BE2C (cell line): ENCODE measurements at regions not wholly inside any gene's neighbourhood (a gene's known extent, or its start where the extent isn't known, plus 50 kb on each side); places are given as distances from the start of the nearest gene placed in this dataset.

Experiments
- DNase-seq: peaks from one replicate; pipeline ENCODE4 v3.0.0-alpha.2; 2020
- H3K27me3 ChIP-seq: fragments of 250-450 bp; sonication (Bioruptor Pico); 2 replicates; pipeline ENCODE4 v1.5.1; 2020; ENCODE audit warnings: mild to moderate bottlenecking
- H3K36me3 ChIP-seq: fragments of 250-450 bp; sonication (Bioruptor Pico); 2 replicates; pipeline ENCODE4 v1.5.1; 2020; ENCODE audit warnings: mild to moderate bottlenecking
- H3K4me1 ChIP-seq: fragments of 250-450 bp; sonication (Bioruptor Pico); 2 replicates; pipeline ENCODE4 v1.5.1; 2020
- H3K4me3 ChIP-seq: 2 replicates; pipeline ENCODE4 v1.5.1; 2011; ENCODE audit warnings: low read depth, low read length
- H3K9me3 ChIP-seq: fragments of 250-450 bp; sonication (Bioruptor Pico); 2 replicates; pipeline ENCODE4 v1.5.1; 2020
- CTCF ChIP-seq: IDR thresholded peaks from 2 replicates; pipeline ENCODE4 v1.5.1; 2012; ENCODE audit warnings: mild to moderate bottlenecking, low read depth, low read length

GRCh38 chr20:7207186-7207798 lies 439.8 kb downstream of the BMP2 start:
- DNase-seq: no peak
- Histone ChIP-seq H3K36me3 (no peaks in the 10 kb centered on the region), H3K27me3 (no peaks in the 10 kb centered on the region), H3K4me1 (no peaks in the 10 kb centered on the region), H3K4me3 (no peak overlapping the region), H3K9me3 (no peaks in the 10 kb centered on the region)
- no peak for TF ChIP-seq CTCF

DNA sequence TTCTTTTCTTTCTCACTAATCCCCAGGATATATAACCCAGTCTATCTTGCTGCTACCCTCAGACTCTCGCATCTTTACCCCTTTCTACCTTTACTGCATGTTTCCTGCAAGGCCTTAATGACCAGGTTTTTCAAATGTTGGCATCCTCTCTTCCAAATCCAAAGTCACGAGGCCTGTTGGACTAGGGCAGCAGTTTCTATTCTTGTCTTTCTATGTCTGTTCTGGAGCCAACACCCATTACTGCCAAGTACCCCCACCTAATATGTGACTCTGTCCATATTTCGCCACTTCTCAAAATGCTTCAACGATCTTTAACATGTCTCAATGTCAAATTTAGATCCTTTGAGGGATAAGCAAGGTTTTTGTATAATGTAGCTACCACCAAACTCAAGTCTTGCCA lies 443.4 kb downstream of the BMP2 start:
- Histone ChIP-seq H3K9me3 (no peaks in the 10 kb centered on the region), H3K36me3 (no peaks in the 10 kb centered on the region), H3K4me1 (no peaks in the 10 kb centered on the region), H3K4me3 (no peak overlapping the region), H3K27me3 (no peaks in the 10 kb centered on the region)
- DNase-seq: no peak
- no peak for TF ChIP-seq CTCF

GRCh38 chr20:7214081-7214740 lies 446.7 kb downstream of the BMP2 start:
- no peak for TF ChIP-seq CTCF
- H3K4me1 ChIP-seq: no peaks in the 10 kb centered on the region
- H3K9me3 ChIP-seq: no peaks in the 10 kb centered on the region
- no peak for DNase-seq
- H3K27me3 ChIP-seq: no peaks in the 10 kb centered on the region
- H3K36me3 ChIP-seq: no peaks in the 10 kb centered on the region
- no peak overlapping the region for H3K4me3 ChIP-seq

DNA sequence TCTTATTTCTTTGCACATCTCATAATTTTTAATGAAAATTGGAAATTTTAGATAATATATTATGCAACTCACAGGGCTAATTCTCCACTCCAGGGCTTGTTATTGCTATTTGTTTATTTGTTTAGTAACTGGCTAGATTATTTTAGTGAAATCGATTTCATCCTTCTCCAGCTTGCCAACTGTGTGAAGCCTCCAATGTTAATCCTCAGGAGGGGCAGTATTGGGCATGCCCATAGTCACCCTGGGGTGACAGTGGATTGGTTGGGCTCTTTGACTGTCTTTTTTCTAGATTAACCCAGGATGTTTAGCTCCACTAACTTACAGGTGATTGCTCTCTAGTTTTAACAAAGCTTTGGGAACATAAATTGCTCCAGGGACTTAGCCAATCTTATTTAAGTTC lies 450.1 kb downstream of the BMP2 start:
- Histone ChIP-seq H3K9me3 (no peaks in the 10 kb centered on the region), H3K36me3 (no peaks in the 10 kb centered on the region), H3K4me3 (no peak overlapping the region), H3K27me3 (no peaks in the 10 kb centered on the region), H3K4me1 (no peaks in the 10 kb centered on the region)
- DNase-seq: no peak
- TF ChIP-seq CTCF: no peak

DNA sequence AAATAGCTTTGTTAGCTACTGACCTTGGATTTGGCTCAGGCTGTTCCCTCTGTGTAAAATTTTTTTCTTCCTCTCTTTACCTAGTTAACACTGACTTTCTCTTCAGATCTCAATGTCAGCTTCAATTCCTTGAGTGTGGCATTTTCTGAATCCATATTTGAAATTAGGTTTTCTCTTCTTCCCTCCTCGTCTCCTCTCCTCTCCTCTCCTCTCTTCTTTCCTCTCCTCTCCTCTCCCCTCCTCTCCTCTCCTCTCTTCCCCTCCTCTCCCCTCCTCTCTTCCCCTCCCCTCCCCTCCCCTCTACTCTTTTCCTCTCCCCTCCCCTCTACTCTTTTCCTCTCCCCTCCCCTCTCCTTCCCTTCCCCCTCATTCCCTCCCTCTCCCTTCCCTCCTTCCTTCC lies 453.3 kb downstream of the BMP2 start:
- no peaks in the 10 kb centered on the region for H3K36me3 ChIP-seq
- DNase-seq: no peak
- H3K4me1 ChIP-seq: no peaks in the 10 kb centered on the region
- H3K4me3 ChIP-seq: no peak overlapping the region
- H3K27me3 ChIP-seq: no peaks in the 10 kb centered on the region
- TF ChIP-seq CTCF: no peak
- H3K9me3 ChIP-seq: no peaks in the 10 kb centered on the region

DNA sequence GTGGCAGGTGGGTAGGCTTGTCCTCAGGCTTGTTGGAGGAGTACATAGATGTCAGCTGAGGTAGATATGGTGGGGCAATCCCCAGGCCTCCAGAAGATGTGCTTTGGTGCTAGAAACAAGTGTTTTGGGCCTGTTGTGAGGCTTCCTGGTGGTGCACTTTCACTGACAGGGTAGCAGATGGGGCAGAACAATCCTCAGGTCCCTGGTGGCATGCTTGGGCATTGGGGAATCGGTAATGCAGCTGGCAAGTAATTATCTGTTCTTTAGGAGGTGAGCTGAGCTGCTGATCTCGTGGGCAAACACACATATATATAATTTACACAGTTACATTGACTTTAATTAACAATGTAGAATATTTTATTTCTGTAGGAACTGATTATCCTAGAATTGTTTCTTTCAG lies 458.7 kb downstream of the BMP2 start:
- H3K4me3 ChIP-seq: no peak overlapping the region

More for the DNA sequence above, 458.7 kb downstream of the BMP2 start:
- TF ChIP-seq CTCF: no peak
- Histone ChIP-seq H3K36me3 (no peaks in the 10 kb centered on the region), H3K4me1 (no peaks in the 10 kb centered on the region), H3K9me3 (no peaks in the 10 kb centered on the region), H3K27me3 (no peaks in the 10 kb centered on the region)
- DNase-seq: no peak
